SK-N-DZ (cell line): ENCODE measurements at regions not wholly inside any gene's neighbourhood (a gene's known extent, or its start where the extent isn't known, plus 50 kb on each side); places are given as distances from the start of the nearest gene placed in this dataset.
"Not testable (repeated sequence)": the region's sequence is repeated elsewhere in the genome, so short reads cannot be mapped to it uniquely, and the experiment has no call there.

Experiments
- DNase-seq: peaks from one replicate; pipeline ENCODE4 v3.0.0-alpha.2; 2015; ENCODE audit warnings: low spot score

- no peak for DNase-seq
Observed at GRCh38 chr2:36235882-36236281, 119.7 kb upstream of the CRIM1 start.

GRCh38 chr2:36235426-36235825 is 120.2 kb upstream of the CRIM1 start:
- no peak for DNase-seq

- no peak for DNase-seq
Observed at GRCh38 chr2:36223259-36223658, 132.3 kb upstream of the CRIM1 start.

- DNase-seq: no peak
Observed at GRCh38 chr2:36222485-36222884, 133.1 kb upstream of the CRIM1 start.

GRCh38 chr2:36214691-36215090 is 140.9 kb upstream of the CRIM1 start:
- no peak for DNase-seq

GRCh38 chr2:36203366-36203765 is 152.2 kb upstream of the CRIM1 start:
- DNase-seq: no peak

- DNase-seq: no peak
Observed at GRCh38 chr2:36197181-36197971, 158.2 kb upstream of the CRIM1 start.

GRCh38 chr2:36193680-36194079 is 161.9 kb upstream of the CRIM1 start:
- no peak for DNase-seq

- no peak for DNase-seq
Observed at GRCh38 chr2:36192983-36193382, 162.6 kb upstream of the CRIM1 start.

- no peak for DNase-seq
Observed at GRCh38 chr2:36190097-36190496, 165.5 kb upstream of the CRIM1 start.

GRCh38 chr2:36185624-36186023 is 170.0 kb upstream of the CRIM1 start:
- DNase-seq: no peak

GRCh38 chr2:36184848-36185247 is 170.7 kb upstream of the CRIM1 start:
- DNase-seq: no peak

- not testable (repeated sequence) for DNase-seq
Observed at GRCh38 chr2:36180789-36181482, 174.6 kb upstream of the CRIM1 start.

- DNase-seq: not testable (repeated sequence)
Observed at GRCh38 chr2:36180293-36180692, 175.3 kb upstream of the CRIM1 start.

- not testable (repeated sequence) for DNase-seq
Observed at GRCh38 chr2:36179668-36180269, 175.8 kb upstream of the CRIM1 start.

- no peak for DNase-seq
Observed at GRCh38 chr2:36178384-36178783, 177.2 kb upstream of the CRIM1 start.

GRCh38 chr2:36177282-36177681 is 178.3 kb upstream of the CRIM1 start:
- no peak for DNase-seq

- no peak for DNase-seq
Observed at GRCh38 chr2:36174920-36175319, 180.7 kb upstream of the CRIM1 start.

- no peak for DNase-seq
Observed at GRCh38 chr2:36173760-36174404, 181.7 kb upstream of the CRIM1 start.

- DNase-seq: no peak
Observed at GRCh38 chr2:36172824-36173223, 182.8 kb upstream of the CRIM1 start.

- no peak for DNase-seq
Observed at GRCh38 chr2:36170805-36171204, 184.8 kb upstream of the CRIM1 start.

- DNase-seq: no peak
Observed at GRCh38 chr2:36169843-36170242, 185.7 kb upstream of the CRIM1 start.
